HG03025 (cell line): ENCODE measurements at regions not wholly inside any gene's neighbourhood (a gene's known extent, or its start where the extent isn't known, plus 50 kb on each side); places are given as distances from the start of the nearest gene placed in this dataset.
"Not testable (repeated sequence)": the region's sequence is repeated elsewhere in the genome, so short reads cannot be mapped to it uniquely, and the experiment has no call there.

Experiments used
- ATAC-seq: cut with Tn5 transposase; IDR thresholded peaks from one replicate; pipeline ENCODE4 v1.9.1; 2021; ENCODE audit warnings: mild to moderate bottlenecking, moderate library complexity; ENCODE audit not compliant: unreplicated experiment, low FRiP score

DNA sequence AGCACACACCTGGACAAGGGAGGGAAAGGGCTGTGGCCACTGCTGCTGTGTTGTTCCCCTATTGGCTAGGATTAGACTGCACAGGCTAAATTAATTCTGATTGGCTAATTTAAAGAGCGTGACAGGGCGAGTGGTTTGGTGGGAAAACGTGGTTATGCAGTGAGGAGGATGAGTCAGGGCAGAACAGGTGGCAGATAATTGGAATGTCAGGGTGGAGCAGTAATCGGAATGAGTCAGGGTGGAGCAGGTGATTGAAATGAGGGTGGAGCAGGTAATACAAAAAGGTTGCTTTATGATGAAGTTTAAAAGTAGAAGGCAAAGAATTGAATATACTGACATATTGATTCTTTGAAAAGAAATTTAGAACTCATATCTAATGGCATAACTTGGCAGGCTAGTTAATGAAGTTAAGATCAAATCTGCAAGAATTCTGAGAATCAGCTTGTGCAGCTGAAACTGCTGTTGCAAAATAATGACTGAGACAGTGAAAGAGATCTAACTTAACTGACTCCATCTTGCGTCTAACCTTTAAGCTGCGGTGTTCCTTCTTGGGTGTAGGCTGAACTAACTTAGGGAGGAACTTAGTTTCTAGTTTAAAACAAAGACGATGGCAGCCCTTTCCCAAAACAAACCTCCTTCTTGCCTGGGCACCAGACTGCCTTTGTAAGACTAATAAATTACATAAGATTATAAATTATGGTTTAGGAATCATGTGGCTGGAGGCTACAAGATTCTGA lies 174.3 kb downstream of the UTP18 start:
- no peak for ATAC-seq

DNA sequence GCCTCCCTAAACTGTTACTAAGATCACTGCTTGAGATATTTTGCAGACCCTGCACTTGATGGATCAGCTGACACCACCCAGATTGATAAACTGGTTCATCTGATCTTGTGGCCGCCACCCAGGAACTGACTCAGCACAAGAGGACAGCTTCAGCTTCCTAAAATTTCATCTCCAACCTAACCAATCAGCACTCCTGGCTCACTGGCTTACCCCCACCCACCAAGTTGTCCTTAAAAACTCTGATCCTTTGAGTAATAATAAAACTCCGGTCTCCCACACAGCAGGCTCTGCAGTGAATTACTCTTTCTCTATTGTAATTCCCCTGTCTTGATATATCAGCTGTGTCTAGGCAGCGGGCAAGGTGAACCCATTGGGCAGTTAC lies 174.8 kb downstream of the UTP18 start:
- no peak for ATAC-seq

DNA sequence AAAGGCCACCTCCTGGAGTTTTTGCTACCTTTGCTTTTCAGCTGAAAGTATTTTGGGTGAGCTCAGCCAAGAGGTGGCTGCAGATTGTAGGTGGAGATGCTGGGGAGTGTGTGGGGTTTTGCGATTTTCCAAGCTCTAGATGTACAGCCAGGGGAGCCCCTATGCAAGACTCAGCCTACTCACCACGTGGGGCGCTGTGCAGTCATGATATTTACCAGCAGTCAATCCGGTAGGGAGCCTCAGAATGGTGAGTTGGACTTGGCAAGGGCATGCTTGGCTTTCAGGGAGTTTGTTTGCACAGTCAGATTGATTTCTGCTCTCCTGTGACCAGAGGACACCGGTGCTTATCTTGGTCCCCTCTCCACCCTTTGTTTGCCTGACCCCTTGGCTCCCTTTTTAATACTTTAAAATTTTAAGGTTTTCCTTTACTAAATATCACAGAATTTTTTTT lies 175.3 kb downstream of the UTP18 start:
- no peak for ATAC-seq

DNA sequence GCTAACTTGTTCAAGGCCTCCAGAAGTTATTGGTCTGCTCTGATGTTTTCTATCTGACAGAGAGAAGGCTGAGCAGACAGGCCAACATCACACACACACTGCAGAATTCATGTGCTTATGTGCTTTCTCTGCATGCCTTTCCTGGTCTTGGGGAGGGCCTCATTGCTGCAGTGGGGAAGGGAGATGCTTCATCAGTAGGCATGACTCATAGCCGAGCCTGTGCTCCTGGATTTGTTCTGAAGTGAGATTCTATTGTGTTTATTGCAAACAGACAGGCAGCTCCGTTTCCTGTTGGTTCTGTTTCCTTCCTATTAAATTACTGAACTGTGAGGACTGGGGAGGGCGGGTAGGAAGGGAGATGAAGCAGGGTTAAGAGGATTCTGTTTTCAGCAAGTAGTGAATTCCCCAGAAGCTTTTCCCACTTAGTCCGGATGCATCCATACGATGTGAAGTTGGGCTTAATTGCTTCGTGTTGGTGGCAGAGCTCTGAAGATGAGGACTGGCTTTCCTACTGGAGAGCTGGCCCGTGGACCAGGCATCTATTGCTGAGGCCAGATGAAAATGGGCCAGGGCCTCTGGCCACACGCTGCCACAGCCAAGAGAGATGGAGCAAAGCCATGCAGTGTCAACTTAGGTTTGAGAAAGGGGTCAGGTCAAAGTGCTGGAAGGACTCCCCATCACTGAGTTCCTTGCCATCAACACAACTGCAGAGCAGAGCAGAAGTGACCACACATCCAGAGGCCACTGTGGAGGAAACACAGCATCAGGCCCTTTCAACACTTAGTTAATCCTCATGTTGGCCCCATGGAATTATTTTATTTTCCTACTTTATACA lies 179.3 kb downstream of the UTP18 start:
- ATAC-seq, result no peak

DNA sequence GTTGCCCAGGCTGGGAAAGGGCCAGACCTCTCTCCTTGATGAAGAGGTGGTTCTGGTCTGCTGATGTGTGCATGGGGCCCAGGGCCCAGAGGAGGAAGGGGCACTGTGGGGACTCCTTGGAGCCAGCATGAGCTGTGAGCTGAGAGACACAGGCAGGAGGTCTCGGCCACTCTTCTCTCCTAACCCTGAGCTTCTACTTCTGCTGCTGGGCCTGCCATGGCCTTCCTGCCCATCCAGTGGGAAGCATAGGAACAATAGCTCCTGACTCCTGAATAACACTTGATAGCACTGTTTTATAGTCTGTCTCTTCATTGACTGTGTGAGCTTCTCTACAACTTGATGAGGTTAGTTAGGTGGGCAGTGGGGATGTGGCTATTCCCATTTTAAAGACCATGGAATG lies 181.1 kb downstream of the UTP18 start:
- ATAC-seq, result no peak

DNA sequence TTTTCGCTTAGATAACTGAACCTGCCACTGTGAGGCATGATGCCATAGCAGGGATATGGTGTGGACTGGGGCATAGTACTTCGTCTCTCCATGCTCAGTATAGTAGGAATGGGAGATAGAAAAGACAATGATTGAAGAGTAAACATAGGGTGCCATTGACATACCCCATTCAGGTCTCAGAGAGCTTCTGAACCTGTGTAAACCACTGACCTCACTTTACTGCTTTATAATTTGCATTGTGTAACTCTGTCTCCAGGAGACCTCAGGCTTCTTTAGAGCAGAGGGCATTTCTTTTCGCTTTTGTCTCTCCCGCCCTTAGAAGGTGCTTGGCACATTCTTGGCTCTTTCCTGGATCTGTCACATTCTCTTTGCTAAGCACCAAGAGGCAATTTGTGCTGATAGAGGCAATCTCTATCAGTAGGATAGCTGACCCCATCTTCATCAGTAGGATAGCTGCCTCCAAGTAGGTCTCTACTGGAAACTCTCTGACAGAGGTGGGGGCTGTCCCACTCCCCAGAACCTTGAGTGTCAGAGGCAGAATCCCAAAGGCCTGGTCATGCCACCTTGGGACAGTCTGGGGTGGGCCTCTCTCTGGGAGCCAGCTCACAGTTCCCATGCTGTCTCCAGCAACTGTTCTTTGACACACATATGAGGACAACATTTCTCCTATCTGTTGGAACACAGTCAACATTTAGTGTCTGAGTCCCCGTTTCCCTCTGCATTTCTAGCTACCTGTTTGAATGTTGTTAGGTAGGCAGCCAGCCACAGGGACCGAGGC lies 181.9 kb downstream of the UTP18 start:
- ATAC-seq, result no peak

DNA sequence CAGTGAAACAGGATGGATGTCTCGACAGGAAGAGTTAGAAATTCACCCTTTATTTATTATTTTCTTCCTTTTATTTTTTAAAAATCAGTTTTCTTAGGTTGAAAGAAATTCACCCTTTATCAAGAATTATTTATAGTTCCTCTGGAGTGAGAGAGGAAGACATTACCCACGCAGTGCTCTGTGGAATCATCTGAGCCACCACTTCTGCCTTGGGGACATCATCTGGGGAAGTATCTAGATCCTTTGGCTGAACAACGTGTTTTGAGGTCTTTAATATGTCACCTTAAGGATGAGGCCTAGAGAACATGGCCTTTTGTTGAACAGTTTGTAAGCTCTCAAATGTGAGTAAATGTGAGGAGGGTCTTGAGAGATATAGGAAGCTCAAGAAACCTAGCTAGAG lies 183.3 kb downstream of the UTP18 start:
- no peak for ATAC-seq

DNA sequence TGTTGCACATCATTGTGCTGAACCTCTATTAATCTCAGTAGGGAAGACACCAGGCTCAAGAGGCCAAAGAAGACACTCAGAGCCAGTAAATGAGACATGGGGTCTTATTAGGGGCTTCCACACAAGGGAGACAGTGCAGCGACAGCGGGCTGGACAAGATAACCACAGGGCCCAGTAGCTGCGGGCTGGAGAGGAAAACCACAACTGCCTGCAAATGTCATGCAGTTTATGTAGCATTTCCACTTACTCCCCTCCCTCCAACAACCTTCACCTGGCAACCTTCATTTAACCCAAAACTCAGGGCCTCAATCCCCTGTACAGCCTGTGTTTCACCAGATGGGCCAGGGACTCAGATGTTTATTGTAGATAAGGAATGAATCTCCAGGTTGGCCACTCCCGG lies 185.6 kb downstream of the UTP18 start:
- no peak for ATAC-seq

DNA sequence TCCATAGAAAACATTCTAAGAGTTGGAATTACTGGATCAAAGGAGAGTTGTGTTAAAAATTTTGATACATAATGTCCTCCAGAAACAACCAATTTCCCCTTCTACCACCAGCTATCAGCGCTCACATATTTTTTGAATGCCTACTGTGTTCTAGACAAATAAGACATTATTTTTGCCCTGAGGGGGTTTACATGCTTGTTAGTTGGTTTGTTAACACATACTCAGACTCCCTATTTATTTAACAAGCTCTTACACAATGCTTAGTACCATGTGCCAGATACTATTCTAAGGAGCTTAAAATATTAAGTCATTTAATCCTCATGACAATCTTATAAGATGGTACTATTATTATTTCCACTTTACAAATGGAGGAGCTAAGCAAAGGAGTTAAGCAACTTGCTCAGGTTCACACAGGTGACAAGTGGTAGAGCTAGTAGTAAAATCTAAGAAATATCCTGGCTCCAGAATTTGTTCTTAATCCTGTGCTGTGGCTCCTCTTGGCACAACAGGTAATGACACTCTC lies 194.2 kb downstream of the UTP18 start:
- no peak for ATAC-seq

DNA sequence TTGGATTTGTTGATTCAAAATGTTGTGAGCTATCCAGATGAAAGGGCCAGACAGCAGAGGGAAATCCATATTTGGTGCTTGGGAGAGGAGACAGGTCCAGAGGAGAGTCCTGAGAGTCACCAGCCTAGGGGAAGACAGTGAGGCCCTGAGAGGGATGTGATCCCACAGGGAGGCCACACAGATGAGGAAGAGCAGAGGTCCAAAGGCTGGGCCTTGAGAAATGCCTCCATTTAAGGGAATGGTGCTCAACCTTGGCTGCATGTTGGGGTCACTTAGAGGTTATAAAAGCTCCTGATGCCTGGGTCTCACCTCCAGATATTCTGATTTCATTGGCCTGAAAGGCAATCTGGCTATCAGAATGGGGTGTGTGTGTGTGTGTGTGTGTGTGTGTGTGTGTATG lies 194.9 kb downstream of the UTP18 start:
- no peak for ATAC-seq

DNA sequence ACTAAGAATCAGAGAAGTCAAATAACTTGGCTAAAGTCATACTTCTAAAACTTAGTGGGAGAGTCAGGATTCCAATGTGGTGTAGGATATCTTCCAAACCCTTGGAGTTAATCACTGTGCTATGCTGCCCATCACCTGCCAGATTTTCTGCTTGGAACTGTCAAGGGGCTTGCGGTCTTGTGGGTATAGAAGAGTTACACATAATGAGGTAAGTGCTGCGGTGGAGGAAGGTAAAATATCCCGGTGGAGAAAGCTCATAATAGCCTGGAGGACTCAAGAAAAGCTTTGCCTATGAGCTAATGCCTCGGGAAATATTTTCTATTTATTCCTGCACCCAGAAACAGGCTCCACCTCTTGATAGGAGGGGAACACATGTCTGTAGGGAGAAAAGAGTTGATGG lies 195.6 kb downstream of the UTP18 start:
- ATAC-seq, result no peak

DNA sequence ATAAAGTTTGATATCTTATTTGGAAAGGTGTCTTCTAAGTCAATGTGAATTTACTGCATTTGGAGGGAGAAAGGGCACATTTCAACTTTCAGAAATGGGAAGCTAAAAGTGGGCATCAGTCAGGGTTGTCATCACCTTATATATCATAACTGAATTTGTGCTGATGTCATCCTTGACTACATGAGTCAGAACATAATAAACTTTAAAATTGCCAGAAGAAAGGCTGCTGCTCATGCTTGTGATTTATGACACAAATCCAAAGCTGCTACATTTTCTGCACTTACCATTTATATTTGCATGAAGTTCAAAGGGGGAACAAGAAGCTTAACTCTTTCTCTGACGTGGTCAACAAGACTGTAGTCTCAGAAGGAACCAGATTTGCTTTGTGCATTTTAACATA lies 196.6 kb downstream of the UTP18 start:
- no peak for ATAC-seq

DNA sequence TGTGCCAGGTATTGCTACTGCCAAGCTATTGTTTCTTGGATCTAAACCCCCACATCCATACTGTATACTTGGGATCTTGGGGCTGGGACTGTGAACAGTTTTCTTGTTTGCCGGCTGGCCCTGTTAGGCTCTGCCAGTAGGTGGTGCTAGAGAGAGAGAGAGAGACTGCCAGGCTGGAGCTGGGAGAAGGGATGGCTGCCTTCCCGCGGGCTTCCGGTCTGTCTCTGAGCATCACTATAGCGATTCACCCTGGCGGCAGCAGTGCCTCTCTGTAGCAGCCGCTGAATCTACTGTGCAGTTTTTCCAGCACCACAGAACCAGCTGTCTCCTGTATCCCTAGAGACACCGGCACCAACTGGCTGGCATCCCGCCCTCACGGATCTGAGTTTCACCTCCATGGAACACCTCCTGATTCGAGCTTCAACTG lies 201.2 kb downstream of the UTP18 start:
- peak; percentile 57 for ATAC-seq

DNA sequence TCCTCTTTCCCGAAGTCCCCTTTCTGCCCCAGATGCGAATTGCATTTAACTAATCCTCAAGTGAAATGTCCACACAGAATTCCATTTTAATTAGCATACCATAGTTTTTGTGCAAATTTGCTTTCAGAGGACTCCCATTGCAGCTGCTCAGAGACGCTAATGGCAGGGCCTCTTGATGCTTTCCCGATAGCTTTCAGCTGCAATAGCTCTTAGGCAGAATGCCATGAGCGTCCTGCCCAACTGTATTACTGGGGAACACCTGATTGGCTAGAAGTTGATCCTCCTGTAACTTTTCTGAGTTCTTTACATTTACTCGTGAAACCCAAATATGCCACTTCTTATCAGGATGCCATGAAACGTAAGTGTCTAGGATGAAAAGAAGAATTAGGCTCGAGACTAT lies 203.0 kb downstream of the UTP18 start:
- no peak for ATAC-seq

DNA sequence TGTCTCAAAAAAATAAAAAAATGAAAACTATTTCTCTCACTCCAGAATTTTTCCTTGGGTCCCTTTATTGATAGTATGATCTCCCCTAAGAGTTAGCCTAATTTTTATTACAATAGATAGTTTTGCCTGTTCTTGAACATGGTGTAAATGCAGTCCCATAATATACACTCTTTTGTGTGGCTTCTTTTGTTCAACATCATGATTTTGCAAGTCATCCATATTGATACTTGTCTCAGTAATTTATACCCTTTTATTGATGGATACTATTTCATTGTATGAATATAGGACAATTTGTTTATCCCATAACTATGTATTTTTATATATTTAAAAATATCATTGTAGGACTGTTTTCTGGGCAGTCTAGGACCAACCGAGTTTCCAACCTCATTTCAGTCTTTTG lies 207.0 kb downstream of the UTP18 start:
- ATAC-seq, result no peak

DNA sequence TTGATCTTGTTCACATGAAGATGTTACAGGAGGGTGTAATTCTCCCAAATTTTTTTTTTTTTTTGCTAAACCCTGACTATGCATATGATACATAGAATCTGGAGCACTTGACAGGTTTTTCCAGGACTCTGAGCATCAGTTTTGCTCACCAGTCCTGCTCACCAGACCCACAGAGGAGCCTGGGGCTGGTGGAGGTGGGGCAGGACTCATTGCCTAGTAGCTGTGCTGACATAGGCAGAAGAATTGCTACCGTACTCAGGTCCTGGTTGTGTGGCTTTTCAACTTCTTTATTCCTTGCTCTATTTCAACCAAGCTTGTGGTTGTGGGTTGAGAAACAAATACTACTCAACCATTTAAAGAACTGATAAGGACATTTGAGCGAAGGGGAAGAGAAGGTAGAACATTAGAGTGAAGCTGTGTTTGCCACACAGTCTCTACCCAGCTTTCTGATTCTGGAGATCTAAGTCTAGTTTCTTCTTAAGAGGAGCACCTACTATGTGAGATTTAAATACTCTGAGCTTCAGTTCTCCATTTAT lies 212.4 kb downstream of the UTP18 start:
- ATAC-seq, result no peak

DNA sequence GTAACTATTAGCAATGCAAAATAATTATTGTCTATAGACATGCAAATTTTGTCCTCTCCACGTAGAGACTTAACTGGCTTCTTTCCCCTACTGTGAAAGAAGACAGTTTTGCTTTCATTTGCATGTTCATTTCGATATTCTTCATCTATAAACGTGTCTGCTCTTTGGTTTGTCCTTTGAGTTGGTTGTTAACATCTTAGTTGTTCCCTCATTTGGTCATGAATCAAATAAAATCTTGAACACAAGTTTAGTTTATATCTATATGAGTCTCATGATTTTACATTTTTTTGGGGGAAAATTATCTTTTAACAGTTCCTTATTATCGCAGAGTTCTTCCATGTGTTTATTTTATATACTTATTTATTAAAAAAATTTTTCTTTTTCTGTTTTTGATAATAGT lies 214.4 kb downstream of the UTP18 start:
- ATAC-seq, result no peak

DNA sequence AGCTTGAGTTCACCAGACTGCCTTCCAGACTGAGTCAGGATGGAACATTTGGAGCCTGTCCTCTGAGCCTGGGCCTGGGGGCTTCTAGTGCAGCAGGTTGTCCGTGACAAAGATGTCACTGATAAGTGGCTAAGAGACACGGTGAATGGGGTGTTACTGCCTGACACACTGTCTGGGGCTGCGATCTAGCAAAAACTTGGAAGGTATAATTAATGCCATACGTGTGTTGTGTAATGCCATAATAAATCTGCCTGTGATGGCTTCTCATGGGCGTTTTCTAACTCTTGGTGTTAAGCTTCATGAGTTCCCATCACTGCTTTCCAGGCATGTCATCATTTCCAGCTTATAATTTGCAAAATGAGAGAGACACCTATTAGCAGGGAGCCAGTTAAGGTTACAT lies 215.4 kb downstream of the UTP18 start:
- no peak for ATAC-seq

DNA sequence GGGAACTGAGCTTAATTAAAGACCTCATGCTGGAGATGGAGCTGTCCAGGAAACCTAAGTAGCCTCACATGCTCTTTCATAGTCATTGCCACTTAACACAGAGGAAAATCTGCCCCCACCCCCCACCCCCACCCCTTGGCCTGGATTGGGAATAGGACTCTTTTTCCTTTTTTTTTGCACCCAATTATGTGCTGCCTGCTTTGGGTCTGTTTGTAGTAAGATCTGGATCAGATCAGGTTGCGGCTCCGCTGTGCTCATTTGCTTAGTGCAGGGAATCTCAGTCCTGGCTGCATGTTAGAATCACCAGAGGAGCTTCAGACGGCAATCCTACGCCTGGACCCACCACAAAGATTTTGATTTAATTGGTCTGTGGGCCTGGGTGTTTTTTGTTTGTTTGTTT lies 219.0 kb downstream of the UTP18 start:
- ATAC-seq, result no peak

DNA sequence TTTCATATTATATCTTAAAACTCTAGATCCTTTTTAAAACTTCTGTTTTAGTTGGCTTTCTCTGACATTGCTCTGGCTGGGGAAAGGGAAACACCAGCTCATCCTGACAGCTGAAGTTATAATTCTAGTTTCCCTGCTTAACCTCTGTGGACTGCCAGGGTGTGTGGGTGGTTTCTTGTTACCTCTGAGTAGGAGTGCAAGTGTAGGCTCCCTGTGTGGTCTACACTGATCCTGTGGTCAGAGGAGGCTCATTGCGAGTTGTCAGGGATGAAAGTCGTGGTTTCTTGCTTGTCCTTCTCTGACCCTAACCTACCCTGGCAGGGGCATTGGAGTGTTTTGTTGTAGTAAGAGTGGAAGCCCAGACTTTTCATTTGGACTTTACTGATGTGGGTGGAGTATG lies 221.0 kb downstream of the UTP18 start:
- no peak for ATAC-seq

DNA sequence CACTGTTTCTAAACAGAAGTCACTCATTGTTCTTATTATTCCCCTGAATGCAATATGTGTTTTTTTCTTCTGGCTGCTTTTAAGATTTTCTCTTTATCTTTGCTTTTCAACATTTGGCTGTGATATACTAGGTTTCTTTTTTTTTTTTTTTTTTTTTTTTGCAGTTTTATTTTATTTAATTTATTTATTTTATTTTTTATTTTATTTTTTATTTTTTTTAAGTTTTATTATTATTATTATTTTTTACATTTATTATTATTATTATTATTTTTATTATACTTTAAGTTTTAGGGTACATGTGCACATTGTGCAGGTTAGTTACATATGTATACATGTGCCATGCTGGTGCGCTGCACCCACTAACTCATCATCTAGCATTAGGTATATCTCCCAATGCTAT lies 221.9 kb downstream of the UTP18 start:
- ATAC-seq, result not testable (repeated sequence)
